PFSK-1 (cell line): ENCODE measurements at regions not wholly inside any gene's neighbourhood (a gene's known extent, or its start where the extent isn't known, plus 50 kb on each side); places are given as distances from the start of the nearest gene placed in this dataset.

ENCODE experiments used
- FOXP2 ChIP-seq: optimal IDR thresholded peaks from 2 replicates; pipeline ENCODE3; 2011; ENCODE audit warnings: borderline replicate concordance, control low read depth, inconsistent platforms; ENCODE audit not compliant: insufficient read depth; ENCODE audit errors: extremely low read length, extremely low read depth
- POLR2AphosphoS5 ChIP-seq: IDR thresholded peaks from 2 replicates; pipeline ENCODE4 v1.6.1; 2012; ENCODE audit warnings: low read depth, mild to moderate bottlenecking, control low read depth, low read length, moderate library complexity
- SIN3A ChIP-seq: IDR thresholded peaks from 2 replicates; pipeline ENCODE4 v1.6.1; 2012; ENCODE audit warnings: mild to moderate bottlenecking, low read length, moderate library complexity, borderline replicate concordance; ENCODE audit not compliant: insufficient read depth
- TAF1 ChIP-seq: IDR thresholded peaks from 2 replicates; pipeline ENCODE4 v1.6.1; 2012; ENCODE audit warnings: low read length, control low read depth, borderline replicate concordance; ENCODE audit not compliant: insufficient read depth
- TF ChIP-seq, protein P1 (sequence below), 2 experiments: IDR thresholded peaks; 2 replicates each; pipeline versions ENCODE4 v1.6.1 to v1.8.0; 2011 to 2012; ENCODE audit warnings: low read depth in 2 of 2, low read length in 2 of 2, control low read depth in 1 of 2, inconsistent platforms in 1 of 2, mild to moderate bottlenecking in 1 of 2, moderate library complexity in 1 of 2; ENCODE audit not compliant: insufficient read depth in 1 of 2

DNA sequence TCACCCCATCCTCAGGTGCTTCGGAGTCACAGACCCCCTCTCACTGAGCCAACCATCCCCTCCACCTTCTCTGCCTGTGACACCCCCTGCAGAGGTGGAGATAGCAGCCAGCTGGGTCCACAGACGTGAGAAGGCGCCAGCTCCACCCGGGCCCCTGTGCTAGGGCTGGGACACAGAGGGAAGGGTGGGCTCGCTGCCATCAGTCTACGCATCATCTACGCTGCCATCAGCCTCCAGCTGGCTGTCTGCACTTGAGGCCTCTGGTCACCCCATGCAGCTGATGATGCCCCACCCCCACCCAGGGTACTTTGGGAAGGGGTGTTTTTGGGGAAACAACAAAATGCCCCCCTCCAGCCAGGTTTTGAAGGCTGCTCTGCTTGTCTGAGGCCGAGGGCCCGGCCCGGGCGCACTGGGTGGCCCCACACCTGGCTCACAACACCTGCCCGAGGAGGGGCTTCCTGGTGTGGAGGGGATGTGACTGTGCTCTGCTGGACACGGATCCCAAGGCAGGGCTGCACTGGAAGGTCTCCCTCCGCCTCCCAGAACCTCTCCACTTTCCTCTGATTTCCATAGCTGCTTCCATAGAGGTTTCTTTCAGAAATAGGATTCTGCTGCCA is 163.4 kb upstream of the IQSEC1 start:
- TF ChIP-seq TAF1: no peak
- TF ChIP-seq FOXP2: no peak
- no peak for TF ChIP-seq POLR2AphosphoS5
- TF ChIP-seq, protein P1, sequence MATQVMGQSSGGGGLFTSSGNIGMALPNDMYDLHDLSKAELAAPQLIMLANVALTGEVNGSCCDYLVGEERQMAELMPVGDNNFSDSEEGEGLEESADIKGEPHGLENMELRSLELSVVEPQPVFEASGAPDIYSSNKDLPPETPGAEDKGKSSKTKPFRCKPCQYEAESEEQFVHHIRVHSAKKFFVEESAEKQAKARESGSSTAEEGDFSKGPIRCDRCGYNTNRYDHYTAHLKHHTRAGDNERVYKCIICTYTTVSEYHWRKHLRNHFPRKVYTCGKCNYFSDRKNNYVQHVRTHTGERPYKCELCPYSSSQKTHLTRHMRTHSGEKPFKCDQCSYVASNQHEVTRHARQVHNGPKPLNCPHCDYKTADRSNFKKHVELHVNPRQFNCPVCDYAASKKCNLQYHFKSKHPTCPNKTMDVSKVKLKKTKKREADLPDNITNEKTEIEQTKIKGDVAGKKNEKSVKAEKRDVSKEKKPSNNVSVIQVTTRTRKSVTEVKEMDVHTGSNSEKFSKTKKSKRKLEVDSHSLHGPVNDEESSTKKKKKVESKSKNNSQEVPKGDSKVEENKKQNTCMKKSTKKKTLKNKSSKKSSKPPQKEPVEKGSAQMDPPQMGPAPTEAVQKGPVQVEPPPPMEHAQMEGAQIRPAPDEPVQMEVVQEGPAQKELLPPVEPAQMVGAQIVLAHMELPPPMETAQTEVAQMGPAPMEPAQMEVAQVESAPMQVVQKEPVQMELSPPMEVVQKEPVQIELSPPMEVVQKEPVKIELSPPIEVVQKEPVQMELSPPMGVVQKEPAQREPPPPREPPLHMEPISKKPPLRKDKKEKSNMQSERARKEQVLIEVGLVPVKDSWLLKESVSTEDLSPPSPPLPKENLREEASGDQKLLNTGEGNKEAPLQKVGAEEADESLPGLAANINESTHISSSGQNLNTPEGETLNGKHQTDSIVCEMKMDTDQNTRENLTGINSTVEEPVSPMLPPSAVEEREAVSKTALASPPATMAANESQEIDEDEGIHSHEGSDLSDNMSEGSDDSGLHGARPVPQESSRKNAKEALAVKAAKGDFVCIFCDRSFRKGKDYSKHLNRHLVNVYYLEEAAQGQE (IDR thresholded peaks at IDR 0.05; ENCODE audit: insufficient read depth in 1 of 2, low read depth in 2 of 2, low read length in 2 of 2): no peak
- TF ChIP-seq SIN3A: no peak

DNA sequence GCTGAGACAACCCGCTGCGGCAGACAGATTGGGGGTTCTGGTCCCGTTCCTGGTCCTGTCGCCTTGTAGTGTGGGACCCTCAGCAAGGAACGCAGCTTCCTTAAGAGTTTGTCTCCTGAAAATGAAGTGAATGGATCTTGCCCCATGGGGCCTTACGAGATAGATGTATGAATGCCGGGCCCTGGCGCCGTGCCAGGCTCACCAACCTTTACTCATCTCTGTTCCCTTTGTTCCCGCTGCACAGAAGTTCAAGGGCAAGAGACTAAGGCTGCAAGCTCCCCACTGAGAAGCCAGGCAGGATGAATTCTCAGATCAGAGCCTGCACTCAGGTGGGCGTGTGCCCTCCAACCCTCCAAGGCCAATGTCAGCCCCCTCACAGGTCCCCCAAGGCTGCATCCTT is 162.7 kb upstream of the IQSEC1 start:
- TF ChIP-seq SIN3A (no peak), TAF1 (no peak), POLR2AphosphoS5 (no peak)

DNA sequence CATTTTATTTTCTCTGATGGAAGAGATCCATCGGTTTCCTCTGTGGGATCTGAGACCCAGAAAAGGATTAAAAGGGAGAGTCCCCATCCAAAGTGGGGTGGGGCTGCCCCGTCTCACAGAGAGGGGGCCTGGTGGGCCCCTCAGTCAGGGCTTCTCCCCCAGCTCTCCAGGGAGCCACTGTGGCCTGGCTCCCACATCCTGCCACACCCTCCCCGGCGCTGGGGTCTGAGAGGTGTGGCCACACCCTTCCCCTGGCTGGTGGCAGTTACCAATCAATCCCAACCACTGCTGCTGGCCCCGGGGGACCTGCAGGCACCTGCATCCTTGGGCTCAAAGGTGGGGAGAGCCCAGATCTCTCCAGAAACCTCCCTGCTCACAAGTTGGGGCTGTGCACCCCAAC is 161.8 kb upstream of the IQSEC1 start:
- no peak for TF ChIP-seq SIN3A
- no peak for TF ChIP-seq POLR2AphosphoS5
- no peak for TF ChIP-seq FOXP2
- TF ChIP-seq TAF1: no peak
- TF ChIP-seq, protein P1 (IDR thresholded peaks at IDR 0.05; ENCODE audit: insufficient read depth in 1 of 2, low read depth in 2 of 2, low read length in 2 of 2): no peak

DNA sequence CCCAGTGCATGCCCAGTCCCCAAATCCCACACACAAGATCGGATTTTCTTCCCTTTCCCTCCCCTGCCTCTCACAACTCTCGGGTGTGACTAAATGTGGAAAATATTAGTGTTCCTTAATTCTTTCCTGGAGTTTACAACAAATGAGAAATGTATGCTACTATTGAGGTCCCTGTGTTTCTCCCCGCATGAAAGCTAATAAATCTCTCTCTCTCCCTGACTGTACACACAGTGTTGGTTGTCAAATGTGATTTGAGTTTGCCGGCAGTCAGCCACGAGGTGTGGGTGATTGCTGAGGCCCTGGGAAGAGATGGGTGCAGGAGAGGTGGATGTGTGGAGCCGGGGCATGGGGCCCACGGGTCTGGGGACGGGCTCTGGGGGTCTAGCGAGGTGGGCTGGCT is 161.4 kb upstream of the IQSEC1 start:
- TF ChIP-seq SIN3A: no peak
- TF ChIP-seq FOXP2: no peak
- TF ChIP-seq POLR2AphosphoS5: no peak
- no peak for TF ChIP-seq TAF1
- TF ChIP-seq, protein P1 (IDR thresholded peaks at IDR 0.05; ENCODE audit: insufficient read depth in 1 of 2, low read depth in 2 of 2, low read length in 2 of 2): no peak

DNA sequence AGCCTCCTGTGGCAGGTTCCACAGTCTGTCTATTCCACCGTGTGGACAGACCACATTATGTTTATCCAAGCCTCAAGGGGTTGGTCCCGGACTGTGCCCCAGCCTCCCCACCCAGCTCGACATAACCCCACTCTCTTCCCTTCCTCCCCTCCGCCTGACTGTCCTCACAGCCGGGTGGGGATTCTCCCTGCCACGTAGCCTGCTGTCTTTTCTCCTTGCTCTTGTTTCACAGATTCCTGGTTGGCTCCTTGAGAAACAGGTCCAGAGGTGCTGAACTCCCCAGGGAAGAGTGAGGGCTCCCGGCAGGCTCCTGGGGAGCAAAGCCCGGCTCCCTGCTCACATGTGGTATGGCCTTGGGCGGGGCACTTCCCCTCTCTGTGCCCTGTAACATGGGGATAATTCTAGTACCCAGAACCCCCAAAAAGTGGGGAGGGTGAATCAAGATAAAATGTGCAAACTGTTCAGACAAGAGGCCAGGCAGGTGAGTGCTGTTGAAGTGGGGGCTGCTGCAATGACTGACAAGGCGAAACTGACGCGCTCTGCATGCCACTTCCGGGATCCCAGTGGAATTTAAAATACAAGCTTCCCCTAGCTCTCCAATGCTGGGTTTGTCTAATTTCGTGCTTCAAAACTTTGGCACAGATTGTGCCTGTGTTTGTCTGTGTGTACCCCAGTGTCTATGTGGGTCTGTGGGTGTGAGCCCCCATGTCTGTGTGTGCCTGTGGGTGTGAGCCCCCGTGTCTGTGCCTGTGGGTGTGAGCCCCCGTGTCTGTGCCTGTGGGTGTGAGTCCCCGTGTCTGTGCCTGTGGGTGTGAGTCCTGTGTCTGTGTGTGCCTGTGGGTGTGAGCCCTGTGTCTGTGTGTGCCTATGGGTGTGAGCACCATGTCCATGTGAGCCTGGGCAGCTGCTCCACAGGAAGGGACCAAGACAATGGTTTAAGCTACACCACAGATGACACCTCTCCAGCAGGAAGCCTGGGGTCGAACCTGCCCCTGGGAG is 160.6 kb upstream of the IQSEC1 start:
- no peak for TF ChIP-seq FOXP2
- no peak for TF ChIP-seq POLR2AphosphoS5
- TF ChIP-seq, protein P1 (IDR thresholded peaks at IDR 0.05; ENCODE audit: insufficient read depth in 1 of 2, low read depth in 2 of 2, low read length in 2 of 2): no peak
- TF ChIP-seq TAF1: no peak
- TF ChIP-seq SIN3A: no peak
